ENCODE measurements at regions not wholly inside any gene's neighbourhood (a gene's known extent, or its start where the extent isn't known, plus 50 kb on each side); places are given as distances from the start of the nearest gene placed in this dataset.

DNA sequence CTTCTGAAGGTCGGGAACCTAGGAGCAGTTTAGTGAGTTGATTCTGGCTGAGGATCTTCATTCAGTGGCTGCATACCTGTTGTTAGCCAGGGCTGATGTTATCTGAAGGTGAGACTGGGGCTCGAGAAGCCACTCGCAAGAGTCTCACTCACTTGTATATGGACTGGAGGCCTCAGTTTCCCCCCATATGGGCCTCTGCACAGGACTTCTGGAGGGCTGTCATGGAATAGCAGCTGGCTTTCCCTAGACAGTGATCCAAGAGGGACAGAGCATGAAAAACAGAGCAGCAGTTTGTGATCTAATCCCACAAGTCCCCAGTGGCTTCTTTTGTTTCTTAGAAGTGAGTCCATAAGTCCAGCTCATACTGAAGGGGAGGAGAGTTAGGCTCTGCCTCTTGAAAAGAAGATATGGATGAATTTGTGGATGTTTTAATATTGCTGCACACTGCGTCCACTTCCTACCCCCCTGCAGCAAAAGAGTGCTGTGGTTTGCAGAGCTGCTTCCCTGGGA lies 623.4 kb downstream of the CDH26 start:
- no peak for DNase-seq (ENCODE audit: low spot score)

DNA sequence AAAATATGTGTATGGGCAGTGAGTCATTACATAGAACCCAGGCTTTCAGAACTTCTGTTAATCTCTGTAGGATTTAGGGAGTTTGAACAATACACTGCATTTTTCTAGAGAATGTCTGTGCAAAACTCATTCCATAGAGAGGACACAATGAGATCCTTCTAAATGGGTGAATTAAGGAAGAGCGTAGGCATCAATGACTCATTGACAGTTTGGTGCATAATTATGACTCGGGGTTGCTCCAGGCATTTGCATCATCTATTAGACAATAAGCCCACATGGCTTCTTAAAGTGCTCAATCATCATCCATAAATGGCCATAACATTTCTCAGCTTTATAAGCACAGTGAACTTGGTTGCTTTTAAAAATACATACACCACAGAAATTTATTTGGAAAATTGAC lies 625.5 kb downstream of the CDH26 start:
- no peak for DNase-seq (ENCODE audit: low spot score)

DNA sequence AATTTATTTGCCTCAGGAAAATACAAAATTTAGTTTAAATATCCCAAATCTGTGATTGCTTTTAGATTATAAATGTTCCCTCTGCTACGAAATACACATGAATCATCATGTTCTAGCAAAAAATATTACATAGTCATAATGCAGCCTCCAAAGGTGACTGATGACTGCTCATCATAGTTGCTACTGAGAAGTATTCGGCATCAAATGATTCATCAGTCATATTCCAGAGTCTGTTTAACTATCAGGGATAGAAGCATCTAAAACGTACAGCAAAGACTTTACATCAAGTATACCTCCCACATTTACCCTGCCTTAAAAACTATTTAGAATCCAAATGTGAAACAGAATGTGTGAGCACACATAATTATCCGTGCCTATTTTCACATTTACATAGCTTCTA lies 626.0 kb downstream of the CDH26 start:
- DNase-seq (ENCODE audit: low spot score) = no peak

DNA sequence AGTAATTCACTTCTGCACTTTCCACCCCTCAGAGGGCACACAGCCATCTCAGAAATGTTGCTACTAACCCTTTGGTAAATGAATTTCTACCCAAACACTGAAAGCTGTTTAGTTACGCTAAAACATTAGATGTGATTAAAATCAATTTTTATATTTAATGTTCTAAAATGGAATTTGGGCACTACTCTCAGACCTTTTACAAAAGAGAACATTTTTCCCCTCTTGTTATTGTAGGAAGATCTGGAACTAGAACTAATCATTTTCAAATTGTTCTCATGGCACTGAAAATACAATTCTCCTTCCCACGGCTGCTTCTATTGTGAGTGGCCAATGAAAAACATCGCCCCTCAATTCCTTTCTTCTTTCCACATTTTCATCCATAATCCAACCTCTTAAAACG lies 627.4 kb downstream of the CDH26 start:
- DNase-seq (ENCODE audit: low spot score) = no peak

DNA sequence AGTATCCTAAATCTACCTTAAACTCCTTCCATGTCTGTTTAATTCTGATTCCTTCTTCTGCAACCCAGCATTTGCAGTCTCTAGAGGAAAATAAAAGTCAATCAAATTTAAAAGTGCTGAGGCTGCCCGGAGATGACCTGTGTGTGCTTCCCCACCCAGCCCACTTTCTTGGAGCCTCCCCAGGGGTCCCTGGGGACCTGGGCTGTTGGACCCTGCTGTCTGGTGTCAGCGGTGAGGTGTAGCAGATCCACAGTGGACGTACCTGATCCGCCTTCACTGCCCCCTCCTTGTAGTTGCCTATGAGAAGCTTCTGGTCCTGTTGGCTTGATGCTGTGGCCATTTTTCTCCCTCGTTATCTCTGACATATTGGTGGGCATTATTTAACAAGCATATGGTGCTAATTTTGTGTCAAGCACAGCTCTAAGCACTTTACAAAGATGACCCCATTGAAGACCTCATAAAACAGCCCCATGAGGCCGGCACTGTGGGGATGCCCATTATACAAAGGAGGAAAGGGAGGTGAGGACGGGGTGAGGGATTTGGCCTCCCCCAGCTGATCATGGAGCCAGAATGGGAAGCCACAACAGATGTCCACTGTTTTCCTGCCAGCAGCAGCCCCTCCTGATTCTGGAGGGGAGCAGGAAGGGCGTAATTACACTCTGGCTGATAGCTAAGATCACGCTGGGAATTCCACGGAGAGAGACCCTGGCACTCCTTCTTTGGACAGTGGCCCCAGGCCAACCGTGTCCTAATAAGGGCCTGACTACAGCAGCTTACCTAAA lies 628.2 kb downstream of the CDH26 start:
- DNase-seq (ENCODE audit: low spot score) = no peak

DNA sequence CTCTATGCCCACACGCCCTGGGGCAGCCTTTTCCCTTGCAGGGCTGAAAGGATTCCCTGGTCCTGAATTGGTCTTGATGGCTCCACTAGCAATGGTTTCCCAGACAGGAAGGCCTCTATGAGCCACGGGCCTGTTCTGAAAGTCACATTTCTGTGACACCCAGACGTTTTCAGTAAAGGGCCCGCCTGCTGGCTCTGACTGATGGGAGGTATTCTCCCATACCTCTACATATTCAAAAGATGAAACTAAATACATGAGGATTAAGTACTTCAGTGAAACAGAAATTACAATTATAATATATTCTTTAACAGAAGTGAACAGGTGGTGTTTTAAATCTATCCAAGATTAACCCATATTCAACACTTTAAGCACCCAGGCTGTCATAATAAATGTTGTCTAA lies 629.8 kb downstream of the CDH26 start:
- no peak for DNase-seq (ENCODE audit: low spot score)

DNA sequence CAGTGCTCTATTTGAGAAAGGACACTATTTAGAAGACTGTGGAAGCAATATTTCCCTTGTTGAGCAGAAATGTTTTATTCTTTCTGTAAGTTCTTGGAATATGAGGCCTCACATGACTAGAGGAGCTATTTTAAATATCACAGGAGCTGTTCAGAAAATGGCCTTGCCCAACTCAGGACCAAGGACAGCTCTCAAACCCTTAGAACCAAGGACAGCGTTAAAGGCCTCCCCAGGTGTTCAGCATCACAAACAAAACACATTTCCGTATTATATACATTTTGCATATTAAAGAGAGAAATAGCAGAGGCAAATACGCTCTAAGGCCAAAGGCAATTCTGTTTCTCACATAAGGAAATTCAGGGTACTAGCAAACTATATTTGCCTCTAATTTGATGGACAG lies 631.4 kb downstream of the CDH26 start:
- DNase-seq (ENCODE audit: low spot score) = no peak

DNA sequence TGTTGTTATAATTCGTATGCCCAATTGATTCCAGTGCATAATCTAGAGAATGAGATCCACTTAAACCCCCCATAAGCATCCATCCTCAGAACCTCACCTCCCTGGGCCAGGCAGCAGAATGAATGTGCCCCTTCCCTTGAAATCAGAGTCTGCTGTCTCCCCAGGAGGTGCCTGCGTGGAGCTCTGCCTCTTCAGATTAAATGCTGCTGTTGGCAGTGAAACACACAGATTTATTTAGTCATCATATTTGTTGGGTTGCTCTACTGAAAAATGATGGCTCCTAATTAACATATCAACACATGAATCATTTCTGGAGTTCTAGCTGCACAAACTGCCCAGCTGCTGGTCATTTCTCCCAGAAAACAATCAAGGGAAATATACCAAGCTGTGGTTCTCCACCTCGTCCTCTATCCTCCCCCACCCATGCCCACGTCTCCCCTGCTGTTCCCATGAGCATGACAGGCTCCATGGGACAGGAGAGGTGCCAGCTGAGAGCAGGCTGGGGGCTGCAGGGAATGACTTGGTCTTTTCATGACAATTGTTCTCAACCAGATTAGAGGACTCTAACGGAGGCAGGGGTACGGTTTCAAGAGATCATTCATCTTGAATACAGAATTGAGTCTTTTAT lies 633.1 kb downstream of the CDH26 start:
- DNase-seq (ENCODE audit: low spot score) = no peak

DNA sequence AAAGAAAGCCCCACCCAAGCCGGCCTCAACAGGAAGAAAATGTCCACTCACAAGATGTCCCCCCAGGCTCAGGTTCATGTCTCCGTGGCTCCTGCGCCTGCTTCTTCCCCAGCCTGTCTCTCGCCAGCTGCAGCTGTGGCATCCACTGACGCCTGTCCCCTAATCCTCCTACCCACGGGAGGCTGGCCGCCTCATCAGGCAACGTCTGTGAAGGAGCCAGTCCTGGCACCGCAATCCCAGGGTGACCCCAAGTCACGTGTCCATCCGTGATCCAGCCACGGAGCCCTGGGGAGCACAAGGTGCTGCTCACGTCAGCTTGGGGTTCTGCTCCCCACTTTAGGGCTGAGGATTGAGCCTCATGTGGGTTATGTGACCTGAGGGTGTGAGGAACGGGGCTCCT lies 640.3 kb downstream of the CDH26 start:
- no peak for DNase-seq (ENCODE audit: low spot score)

DNA sequence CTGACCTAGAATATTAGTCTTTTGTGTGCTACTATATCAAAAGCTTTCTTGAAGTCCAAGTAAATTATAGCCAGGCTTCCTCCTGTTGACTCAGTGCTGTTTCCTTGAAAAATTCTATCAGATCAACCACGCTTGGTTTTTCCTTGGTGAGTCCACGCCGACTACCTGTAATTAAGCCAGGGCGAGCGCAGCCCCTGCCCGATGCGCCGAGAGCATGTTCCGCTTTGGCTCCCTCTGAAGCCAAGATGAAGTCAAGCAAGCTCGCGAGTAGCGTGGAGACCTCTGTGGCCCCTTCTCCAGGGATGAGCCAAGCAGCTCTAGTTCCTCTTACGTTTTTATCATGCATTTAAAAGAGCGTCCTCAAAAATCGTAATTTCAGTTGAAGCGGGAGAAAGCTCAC lies 641.2 kb downstream of the CDH26 start:
- no peak for DNase-seq (ENCODE audit: low spot score)

DNA sequence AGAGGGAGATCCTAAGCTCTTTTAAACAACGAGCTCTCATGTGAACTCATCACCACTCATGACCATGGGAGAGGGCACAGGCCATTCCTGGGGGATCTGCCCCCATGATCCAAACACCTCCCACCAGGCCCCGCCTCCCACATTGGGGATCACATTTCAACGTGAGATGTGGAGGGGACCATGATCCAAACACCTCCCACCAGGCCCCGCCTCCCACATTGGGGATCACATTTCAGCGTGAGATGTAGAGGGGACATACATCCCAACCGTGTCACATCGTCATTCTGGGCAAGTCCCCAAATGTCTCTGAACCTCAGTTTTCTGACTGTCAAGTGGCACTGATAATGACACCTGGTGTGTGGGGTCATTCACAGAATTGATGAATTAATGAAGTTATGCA lies 641.8 kb downstream of the CDH26 start:
- DNase-seq (ENCODE audit: low spot score) = no peak

DNA sequence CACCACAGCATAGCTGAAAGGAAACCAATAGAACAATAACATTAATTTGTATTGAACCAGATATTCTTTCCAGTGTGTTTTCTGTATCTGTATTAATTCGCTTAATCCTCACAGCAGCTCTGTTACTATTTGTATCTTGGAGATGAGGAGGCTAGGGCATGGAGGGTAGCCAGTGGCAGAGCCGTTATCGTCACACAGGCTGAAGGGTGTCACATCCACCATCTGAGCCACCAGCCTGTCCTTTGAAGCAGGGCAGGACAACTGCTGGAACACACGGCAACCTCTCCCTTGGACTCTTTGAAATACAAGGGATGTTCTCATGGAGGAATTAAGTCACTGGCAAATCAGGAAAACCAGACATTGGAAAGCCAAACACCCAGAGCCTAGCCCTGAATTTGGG lies 628.0 kb upstream of the CDH4 start:
- DNase-seq (ENCODE audit: low spot score) = no peak

DNA sequence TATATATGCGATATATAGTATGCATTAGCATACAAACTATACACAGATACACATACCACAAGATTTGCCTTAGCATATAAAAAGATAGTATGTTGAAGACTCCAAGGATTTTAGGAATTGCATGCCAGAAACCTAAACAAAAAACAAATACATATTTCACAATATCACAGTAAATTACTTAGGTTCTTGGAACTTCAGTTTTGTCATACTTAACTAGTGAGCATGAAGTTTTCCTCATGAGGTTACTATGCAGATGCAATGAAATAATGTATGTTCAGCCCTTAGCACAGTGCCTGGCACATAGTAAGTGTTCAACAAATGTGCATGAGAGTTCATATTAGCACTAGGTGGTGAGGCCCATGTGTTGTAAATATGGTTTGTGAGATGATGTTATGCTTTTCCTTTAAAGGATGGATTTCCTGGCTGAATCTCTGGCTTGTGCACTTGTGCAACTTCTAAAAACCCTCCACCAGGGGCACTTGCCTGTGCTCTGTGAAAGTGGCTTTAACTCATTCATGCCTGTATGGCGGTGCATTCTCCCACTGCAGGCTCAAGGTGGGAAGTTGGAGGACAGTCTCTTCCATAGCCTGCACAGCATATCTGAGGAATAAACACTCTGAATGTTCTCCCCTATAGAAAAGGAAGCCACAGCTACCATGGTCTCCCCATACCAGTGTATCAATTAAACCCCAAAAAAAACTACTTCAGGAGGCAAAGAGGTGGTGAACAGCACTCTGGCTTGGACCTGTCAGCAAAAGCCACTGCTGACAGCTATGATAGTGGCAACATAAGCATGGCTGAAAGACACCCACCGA lies 624.1 kb upstream of the CDH4 start:
- no peak for DNase-seq (ENCODE audit: low spot score)

DNA sequence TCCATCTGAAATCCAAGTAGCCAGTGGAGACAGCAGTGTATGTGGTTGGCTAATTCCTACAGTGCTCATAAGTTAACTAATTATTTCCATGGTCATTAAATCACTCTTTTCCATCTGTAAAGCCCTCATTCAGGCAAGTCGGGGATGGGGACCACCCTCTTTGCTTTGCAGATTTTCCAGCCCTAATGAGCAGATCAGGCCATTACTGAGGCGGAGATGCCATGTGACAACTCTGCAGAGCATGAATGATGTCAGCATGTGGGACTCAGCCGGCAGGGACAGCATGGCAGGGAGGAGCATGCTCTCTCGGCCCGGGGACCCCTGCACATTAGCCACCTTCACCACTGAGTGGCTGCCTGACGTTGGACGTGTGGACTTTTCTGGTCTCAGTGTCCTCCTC lies 623.3 kb upstream of the CDH4 start:
- no peak for DNase-seq (ENCODE audit: low spot score)

DNA sequence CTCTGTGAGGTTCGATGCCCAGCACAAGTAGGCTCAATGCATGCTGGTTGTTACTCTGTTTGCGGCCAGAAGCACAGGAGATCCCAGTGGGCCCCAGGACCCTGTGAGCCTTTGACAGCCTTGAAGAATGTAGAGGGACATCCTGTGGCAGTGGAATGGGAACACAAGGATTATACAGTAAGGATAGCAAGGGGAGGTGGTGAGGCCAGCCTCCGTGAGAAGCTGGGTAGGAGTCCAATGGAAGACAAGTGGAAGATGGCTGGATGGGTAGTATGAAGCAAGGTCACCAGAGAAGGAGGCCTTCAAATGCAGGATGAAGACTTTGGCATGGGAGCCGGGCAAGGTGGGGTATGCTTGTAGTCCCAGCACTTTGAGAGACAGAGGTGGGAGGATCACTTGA lies 622.9 kb upstream of the CDH4 start:
- DNase-seq (ENCODE audit: low spot score) = no peak

DNA sequence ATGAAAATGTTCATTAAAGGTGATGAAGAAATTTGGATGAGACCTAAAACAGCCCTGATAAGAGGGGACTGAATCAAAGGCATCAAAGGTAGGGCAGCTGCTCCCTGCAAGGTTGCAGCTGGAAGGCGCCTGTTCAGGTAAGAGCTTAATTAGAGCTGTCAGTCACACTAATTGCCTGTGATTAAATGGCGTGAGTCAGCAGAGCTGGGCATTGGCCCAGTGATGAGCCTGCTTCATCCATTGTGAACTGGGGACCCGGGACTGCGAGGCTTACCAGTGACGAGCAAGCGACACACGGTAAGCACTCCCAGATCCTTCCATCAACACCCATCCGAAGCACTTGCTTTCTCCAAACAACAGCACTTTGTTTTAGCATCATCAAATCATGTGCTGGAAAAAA lies 621.5 kb upstream of the CDH4 start:
- no peak for DNase-seq (ENCODE audit: low spot score)

DNA sequence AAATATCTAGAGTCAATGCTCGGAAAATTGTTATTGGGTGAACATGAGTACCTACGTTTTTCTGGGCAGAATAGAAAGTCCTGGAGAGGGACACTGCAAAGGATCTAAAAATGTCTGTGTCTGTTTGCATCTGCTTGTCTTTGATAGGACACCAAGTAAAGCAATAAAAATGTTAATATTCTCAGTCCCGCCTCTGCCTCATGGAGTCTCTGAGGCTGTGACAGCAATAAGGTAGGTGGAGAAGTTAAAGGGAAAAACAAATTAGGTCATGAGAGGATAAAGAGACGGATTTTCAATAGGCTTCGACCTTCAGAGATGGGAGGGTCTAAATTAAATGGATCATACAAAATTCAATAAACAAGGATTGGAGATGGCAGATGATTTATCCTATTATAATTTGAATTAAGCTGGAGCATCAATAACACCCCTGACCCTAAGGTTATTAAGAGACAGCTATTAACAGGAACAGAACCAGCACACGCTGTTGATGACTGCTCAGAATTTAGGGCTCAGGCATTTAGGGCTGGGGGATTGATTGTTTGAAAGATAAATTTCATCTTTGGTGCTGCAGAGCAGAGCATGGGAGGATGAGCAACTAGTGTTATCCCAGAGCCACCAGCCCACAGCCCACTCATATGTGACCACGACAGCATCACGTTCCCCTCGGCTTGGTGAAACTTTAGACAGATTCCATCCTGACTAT lies 620.3 kb upstream of the CDH4 start:
- DNase-seq (ENCODE audit: low spot score) = no peak

DNA sequence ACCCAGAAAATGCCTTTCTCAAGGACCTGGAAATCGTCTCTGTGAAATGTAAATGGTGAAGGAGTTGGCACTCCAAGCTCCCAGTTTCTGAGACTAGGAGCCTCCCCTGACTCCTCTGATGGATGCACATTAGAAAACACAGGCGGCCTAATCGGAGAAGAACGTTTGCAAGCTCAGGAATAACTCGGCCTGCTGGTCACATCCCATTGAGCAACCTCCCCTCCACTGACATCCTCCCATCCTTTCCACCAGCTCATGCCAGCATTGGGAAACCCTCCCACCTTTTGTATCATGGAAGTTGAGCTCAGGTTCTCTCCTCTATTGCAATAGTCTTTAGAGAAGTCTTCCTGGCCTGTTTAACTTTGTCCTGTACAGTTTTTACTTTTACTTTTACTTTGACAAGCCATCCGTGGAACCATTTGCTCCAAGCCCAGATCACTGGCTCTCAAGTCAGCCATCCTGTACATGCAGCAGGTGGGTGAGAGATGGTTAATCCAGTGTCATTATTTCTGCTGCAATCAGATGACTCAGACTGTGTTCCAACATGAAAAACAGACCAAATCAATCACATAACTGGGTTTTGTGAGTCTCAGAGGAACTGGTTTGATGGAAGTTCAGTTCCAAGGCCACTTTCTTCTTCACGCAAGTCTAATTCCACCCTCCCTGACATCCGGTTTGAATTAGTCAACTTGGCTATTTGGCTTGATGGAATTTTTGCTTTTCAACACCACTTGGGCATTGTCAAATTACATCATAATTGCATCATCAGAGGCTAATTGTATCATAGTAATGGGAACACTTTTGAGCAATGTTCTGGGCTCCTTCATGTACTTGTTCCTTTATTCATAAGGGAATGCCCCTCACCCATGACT lies 619.4 kb upstream of the CDH4 start:
- no peak for DNase-seq (ENCODE audit: low spot score)

DNA sequence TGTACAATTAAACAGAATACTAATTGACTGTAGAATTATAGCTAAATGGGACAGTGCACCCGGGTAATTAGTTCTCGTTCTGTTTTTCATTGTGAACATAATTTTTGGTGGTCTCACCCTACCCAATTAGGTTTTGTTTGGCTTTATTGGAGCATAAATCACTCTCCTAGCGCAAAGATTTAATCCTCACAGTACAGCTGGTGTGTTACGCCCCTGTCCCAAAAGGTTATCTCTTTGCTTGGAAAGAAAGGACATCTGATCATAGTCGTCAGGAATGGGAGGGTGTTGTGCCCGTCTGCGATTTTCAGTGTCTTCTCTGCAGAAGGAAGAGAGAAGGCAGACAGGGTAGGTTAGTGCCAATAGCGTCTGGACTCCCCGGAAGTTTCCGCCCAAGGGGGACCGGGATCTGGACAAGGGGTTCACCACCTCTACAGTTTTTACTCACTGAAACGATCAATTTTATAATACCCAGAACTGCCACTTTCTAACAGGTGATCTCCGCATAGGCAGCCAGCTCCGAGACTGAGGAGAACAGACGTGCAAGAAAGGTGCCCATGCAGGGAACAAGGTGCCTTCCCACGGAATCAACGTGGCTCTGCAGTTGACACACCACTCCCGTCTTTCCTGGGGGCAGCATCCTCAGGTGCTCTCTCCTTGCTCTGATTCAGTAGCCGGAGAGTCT lies 617.4 kb upstream of the CDH4 start:
- DNase-seq (ENCODE audit: low spot score) = no peak

DNA sequence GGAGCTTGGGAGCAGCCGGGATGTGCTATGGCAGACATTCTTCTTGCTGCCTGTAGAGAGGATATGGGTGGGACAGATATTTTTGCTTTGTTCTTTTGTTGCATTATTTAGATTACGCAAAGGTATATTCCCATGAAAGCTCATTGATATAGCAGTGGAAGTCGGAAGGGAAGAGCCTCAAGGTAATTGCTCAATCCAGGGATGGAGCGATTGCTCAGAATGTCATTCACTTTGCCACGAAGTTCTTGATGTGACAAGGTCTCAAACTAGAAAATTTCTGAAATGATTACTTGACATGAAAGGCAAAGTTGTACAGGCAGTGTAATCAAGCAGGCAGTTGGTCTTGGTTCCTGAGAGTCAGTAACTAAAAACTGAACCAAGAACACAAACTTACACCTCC lies 615.6 kb upstream of the CDH4 start:
- no peak for DNase-seq (ENCODE audit: low spot score)

DNA sequence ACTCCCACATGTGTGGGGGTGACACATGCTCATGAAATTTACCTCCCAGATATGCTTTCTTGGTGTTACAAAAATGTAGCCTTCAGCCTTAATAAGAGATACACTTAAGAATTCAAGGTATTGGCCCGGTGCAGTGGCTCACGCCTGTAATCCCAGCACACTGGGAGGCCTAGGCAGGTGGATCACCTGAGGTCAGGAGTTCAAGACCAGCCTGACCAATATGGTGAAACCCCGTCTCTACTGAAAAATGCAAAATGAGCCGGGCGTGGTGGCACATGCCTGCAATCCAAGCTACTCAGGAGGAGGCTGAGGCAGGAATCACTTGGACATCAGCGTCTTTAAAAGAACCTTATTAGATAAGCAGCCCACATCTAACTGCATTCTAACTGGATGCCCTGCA lies 614.3 kb upstream of the CDH4 start:
- no peak for DNase-seq (ENCODE audit: low spot score)
